Stomach (tissue), 8 donors: ENCODE measurements at regions not wholly inside any gene's neighbourhood (a gene's known extent, or its start where the extent isn't known, plus 50 kb on each side); places are given as distances from the start of the nearest gene placed in this dataset.
"Not testable (repeated sequence)": the region's sequence is repeated elsewhere in the genome, so short reads cannot be mapped to it uniquely, and the experiment has no call there.

Experiments
- DNase-seq, 2 donors: peaks; one replicate each; pipeline versions ENCODE4 v3.0.0 to v3.0.0-alpha.2; 2013 to 2019
- H3K27ac ChIP-seq, 5 donors: fragments of 200-600 bp in 4 of 5; sonication (generic) in 4 of 5; one replicate each; pipeline ENCODE4 v1.5.1; 2013 to 2019; ENCODE audit warnings: mild to moderate bottlenecking in 1 of 5, moderate library complexity in 1 of 5
- H3K27me3 ChIP-seq, 3 donors: fragments of 200-600 bp; sonication (generic); one replicate each; pipeline ENCODE4 v1.5.1; 2017 to 2019; ENCODE audit warnings: mixed run types in 1 of 3
- H3K36me3 ChIP-seq, 4 donors: fragments of 200-600 bp; sonication (generic); 1 replicate in 3 of 4; 2 replicates in 1 of 4; pipeline ENCODE4 v1.5.1; 2016 to 2019
- H3K4me1 ChIP-seq, 4 donors: fragments of 200-600 bp; sonication (generic); one replicate each; pipeline ENCODE4 v1.5.1; 2016 to 2019
- H3K4me3 ChIP-seq, 4 donors: fragments of 200-600 bp; sonication (generic) in 3 of 4; one replicate each; pipeline ENCODE4 v1.5.1; 2016 to 2019; ENCODE audit warnings: mild to moderate bottlenecking in 1 of 4
- H3K9me3 ChIP-seq, 4 donors: fragments of 200-600 bp; sonication (generic); one replicate each; pipeline ENCODE4 v1.5.1; 2016 to 2019
- CTCF ChIP-seq, 7 experiments: fragments of 450-650 bp in 4 of 7; fragments of 200-600 bp in 3 of 7; sonication (generic) in 3 of 7; IDR thresholded peaks; one replicate each; pipeline ENCODE4 v1.5.1; 2016 to 2019; ENCODE audit warnings: antibody characterized with exemption in 7 of 7, control low read depth in 2 of 7, mild to moderate bottlenecking in 1 of 7
- EP300 ChIP-seq: sonication (generic); formaldehyde crosslinking; IDR thresholded peaks from one replicate; pipeline ENCODE4 v1.6.1; 2017; ENCODE audit warnings: antibody characterized with exemption
- POLR2A ChIP-seq, 4 donors: fragments of 450-650 bp; IDR thresholded peaks; one replicate each; pipeline ENCODE4 v1.6.1; 2016; ENCODE audit warnings: antibody characterized with exemption in 4 of 4, control low read depth in 2 of 4, mild to moderate bottlenecking in 1 of 4, moderate library complexity in 1 of 4
- POLR2AphosphoS5 ChIP-seq, 3 donors: sonication (generic); formaldehyde crosslinking; IDR thresholded peaks; one replicate each; pipeline ENCODE4 v1.6.1; 2016; ENCODE audit warnings: antibody characterized with exemption in 3 of 3
- WGBS, 5 donors: extraction: QIAGEN DNeasy Blood & Tissue Kit in 3 of 5; methylation state at CpG; one replicate each; pipeline versions ENCODE4 v1.1.5 to v1.1.7; 2013 to 2018; 5-methylcytosine and 5-hydroxymethylcytosine counted together
- intact Hi-C: fragments of 100-400 bp; cut with DNase I; formaldehyde crosslinking; loops from one replicate; pipeline ENCODE4 v1.15.1; 2023; ENCODE audit warnings: low total_unique reads
- donor health status: healthy with polysubstance abuse.
- donor health status: Bipolar disorder and iron deficiency.
- donor health status: healthy.

GRCh38 chr10:109770663-109771062 is 152.6 kb downstream of the XPNPEP1 start:
- WGBS, 5 donors: 2 to 17% (median 9%) methylated on average over 1 of the region's 1 CpG
- no peaks in the 10 kb centered on the region for H3K36me3 ChIP-seq
- no peak overlapping the region for H3K27ac ChIP-seq
- no peaks in the 10 kb centered on the region for H3K4me1 ChIP-seq
- no peaks in the 10 kb centered on the region for H3K27me3 ChIP-seq
- H3K4me3 ChIP-seq: no peak overlapping the region
- TF ChIP-seq POLR2AphosphoS5 (IDR thresholded peaks at IDR 0.05): no peak
- TF ChIP-seq POLR2A (IDR thresholded peaks at IDR 0.05): no peak
- TF ChIP-seq CTCF (IDR thresholded peaks at IDR 0.05): no peak
- TF ChIP-seq EP300: no peak
- intact Hi-C loops: no loop called here
- peaks cover 0 to 3% (median 0%) of the 10 kb centered on the region in 4 donors for H3K9me3 ChIP-seq
- DNase-seq: no peak

GRCh38 chr10:109769966-109770365 is 153.3 kb downstream of the XPNPEP1 start:
- no peak for TF ChIP-seq POLR2A (IDR thresholded peaks at IDR 0.05)
- no peak for TF ChIP-seq EP300
- Histone ChIP-seq H3K27ac (no peak overlapping the region), H3K4me3 (no peak overlapping the region), H3K36me3 (no peaks in the 10 kb centered on the region), H3K27me3 (no peaks in the 10 kb centered on the region), H3K4me1 (no peaks in the 10 kb centered on the region), H3K9me3 (peaks cover 0 to 5% (median 0%) of the 10 kb centered on the region in 4 donors)
- 65 to 85% (median 85%) methylated on average over 2 of the region's 2 CpGs for WGBS, 5 donors
- intact Hi-C loops: no loop called here
- no peak for DNase-seq

GRCh38 chr10:109765838-109766237 is 157.5 kb downstream of the XPNPEP1 start:
- TF ChIP-seq POLR2AphosphoS5 (IDR thresholded peaks at IDR 0.05) (no peak), CTCF (IDR thresholded peaks at IDR 0.05) (no peak), EP300 (no peak), POLR2A (IDR thresholded peaks at IDR 0.05) (no peak)
- 37 to 60% (median 42%) methylated on average over 2 of the region's 2 CpGs for WGBS, 5 donors

GRCh38 chr10:109762555-109762954 is 160.8 kb downstream of the XPNPEP1 start:
- H3K27me3 ChIP-seq: no peaks in the 10 kb centered on the region
- no peak overlapping the region for H3K4me3 ChIP-seq
- no peaks in the 10 kb centered on the region for H3K36me3 ChIP-seq
- DNase-seq: no peak
- H3K9me3 ChIP-seq: peaks cover 0 to 5% (median 0%) of the 10 kb centered on the region in 4 donors
- no peak overlapping the region for H3K27ac ChIP-seq
- TF ChIP-seq POLR2AphosphoS5 (IDR thresholded peaks at IDR 0.05) (no peak), POLR2A (IDR thresholded peaks at IDR 0.05) (no peak), CTCF (IDR thresholded peaks at IDR 0.05) (no peak), EP300 (no peak)
- no peaks in the 10 kb centered on the region for H3K4me1 ChIP-seq
- intact Hi-C loops: no loop called here

More at GRCh38 chr10:109765838-109766237, 157.5 kb downstream of the XPNPEP1 start:
- Histone ChIP-seq H3K27ac (no peak overlapping the region), H3K9me3 (peaks cover 0 to 5% (median 0%) of the 10 kb centered on the region in 4 donors), H3K4me3 (no peak overlapping the region), H3K4me1 (no peaks in the 10 kb centered on the region), H3K36me3 (no peaks in the 10 kb centered on the region), H3K27me3 (no peaks in the 10 kb centered on the region)
- intact Hi-C loops: no loop called here
- no peak for DNase-seq

GRCh38 chr10:109757670-109758069 is 165.6 kb downstream of the XPNPEP1 start:
- not testable (repeated sequence) for H3K27ac ChIP-seq, H3K4me1 ChIP-seq

More at GRCh38 chr10:109757670-109758069, 165.6 kb downstream of the XPNPEP1 start:
- DNase-seq, H3K27me3 ChIP-seq, H3K36me3 ChIP-seq, H3K4me3 ChIP-seq, H3K9me3 ChIP-seq, intact Hi-C loops: not testable (repeated sequence)
- WGBS, 5 donors: 68 to 75% (median 69%) methylated on average over 6 of the region's 6 CpGs
